HG03139 (cell line): ENCODE measurements at regions not wholly inside any gene's neighbourhood (a gene's known extent, or its start where the extent isn't known, plus 50 kb on each side); places are given as distances from the start of the nearest gene placed in this dataset.

ENCODE experiments used
- ATAC-seq: cut with Tn5 transposase; IDR thresholded peaks from one replicate; pipeline ENCODE4 v1.9.1; 2021; ENCODE audit not compliant: unreplicated experiment

GRCh38 chr5:124796495-124796894 lies 50.1 kb upstream of the ZNF608 start:
- no peak for ATAC-seq

- no peak for ATAC-seq
These were observed 51.2 kb upstream of the ZNF608 start for GRCh38 chr5:124797665-124798087.

GRCh38 chr5:124798890-124799289 lies 52.5 kb upstream of the ZNF608 start:
- ATAC-seq, result no peak

- no peak for ATAC-seq
These were observed 55.1 kb upstream of the ZNF608 start for GRCh38 chr5:124801551-124801950.

GRCh38 chr5:124803617-124804323 lies 57.3 kb upstream of the ZNF608 start:
- ATAC-seq, result no peak

- no peak for ATAC-seq
These were observed 59.6 kb upstream of the ZNF608 start for GRCh38 chr5:124806026-124806372.

GRCh38 chr5:124806373-124807077 lies 60.1 kb upstream of the ZNF608 start:
- no peak for ATAC-seq

- ATAC-seq, result no peak
These were observed 62.4 kb upstream of the ZNF608 start for GRCh38 chr5:124808842-124809268.

GRCh38 chr5:124810396-124811006 lies 64.1 kb upstream of the ZNF608 start:
- ATAC-seq, result no peak

- no peak for ATAC-seq
These were observed 66.4 kb upstream of the ZNF608 start for GRCh38 chr5:124812771-124813358.

GRCh38 chr5:124816381-124816780 lies 69.9 kb upstream of the ZNF608 start:
- ATAC-seq, result no peak

- ATAC-seq, result no peak
These were observed 72.8 kb upstream of the ZNF608 start for GRCh38 chr5:124819201-124819600.

- ATAC-seq, result no peak
These were observed 76.2 kb upstream of the ZNF608 start for GRCh38 chr5:124822647-124823046.

GRCh38 chr5:124823380-124823779 lies 76.9 kb upstream of the ZNF608 start:
- no peak for ATAC-seq

GRCh38 chr5:124824637-124825158 lies 78.3 kb upstream of the ZNF608 start:
- ATAC-seq, result no peak

GRCh38 chr5:124825250-124825982 lies 79.0 kb upstream of the ZNF608 start:
- peak; percentile 75 for ATAC-seq

- no peak for ATAC-seq
These were observed 79.5 kb upstream of the ZNF608 start for GRCh38 chr5:124825983-124826337.

GRCh38 chr5:124828731-124829234 lies 82.3 kb upstream of the ZNF608 start:
- no peak for ATAC-seq

GRCh38 chr5:124831687-124832240 lies 85.3 kb upstream of the ZNF608 start:
- no peak for ATAC-seq

GRCh38 chr5:124832510-124832909 lies 86.1 kb upstream of the ZNF608 start:
- ATAC-seq, result no peak
